ENCODE measurements at regions not wholly inside any gene's neighbourhood (a gene's known extent, or its start where the extent isn't known, plus 50 kb on each side); places are given as distances from the start of the nearest gene placed in this dataset.
A peak's percentile ranks its signal among the peaks of the same experiment; 100 is the strongest.
"Not testable (repeated sequence)": the region's sequence is repeated elsewhere in the genome, so short reads cannot be mapped to it uniquely, and the experiment has no call there.

GRCh38 chrX:106363214-106363613 is 195.1 kb downstream of the PWWP3B start:
- no peak for DNase-seq

GRCh38 chrX:106378616-106379015 is 210.5 kb downstream of the PWWP3B start:
- no peak for DNase-seq

- no peak for DNase-seq
These were observed 220.4 kb upstream of the RADX start for GRCh38 chrX:106391284-106391911.

- DNase-seq, result no peak
These were observed 219.4 kb upstream of the RADX start for GRCh38 chrX:106392346-106392745.

- no peak for DNase-seq
These were observed 213.8 kb upstream of the RADX start for GRCh38 chrX:106397788-106398538.

- no peak for DNase-seq
These were observed 209.7 kb upstream of the RADX start for GRCh38 chrX:106401965-106402559.

- no peak for DNase-seq
These were observed 207.3 kb upstream of the RADX start for GRCh38 chrX:106404512-106404911.

GRCh38 chrX:106415276-106415895 is 196.4 kb upstream of the RADX start:
- no peak for DNase-seq

- DNase-seq, result no peak
These were observed 175.1 kb upstream of the RADX start for GRCh38 chrX:106436691-106437090.

- DNase-seq, result no peak
These were observed 174.4 kb upstream of the RADX start for GRCh38 chrX:106437407-106437806.

- no peak for DNase-seq
These were observed 161.4 kb upstream of the RADX start for GRCh38 chrX:106450405-106450804.

- no peak for DNase-seq
These were observed 159.8 kb upstream of the RADX start for GRCh38 chrX:106451933-106452332.

- DNase-seq, result no peak
These were observed 156.8 kb upstream of the RADX start for GRCh38 chrX:106454991-106455390.

GRCh38 chrX:106457802-106458201 is 154.0 kb upstream of the RADX start:
- no peak for DNase-seq

GRCh38 chrX:106467422-106467821 is 144.4 kb upstream of the RADX start:
- DNase-seq, result no peak

- no peak for DNase-seq
These were observed 143.8 kb upstream of the RADX start for GRCh38 chrX:106467943-106468342.

- no peak for DNase-seq
These were observed 143.3 kb upstream of the RADX start for GRCh38 chrX:106468433-106468832.

GRCh38 chrX:106479920-106480319 is 131.9 kb upstream of the RADX start:
- no peak for DNase-seq

- peak; percentile 57 to 60 for DNase-seq
These were observed 130.4 kb upstream of the RADX start for GRCh38 chrX:106481341-106481740.

- peak in 1 of 2 donors; percentile 2 for DNase-seq
These were observed 127.5 kb upstream of the RADX start for GRCh38 chrX:106484233-106484632.

- not testable (repeated sequence) for DNase-seq
These were observed 118.5 kb upstream of the RADX start for GRCh38 chrX:106493210-106493816.

- DNase-seq, result no peak
These were observed 112.3 kb upstream of the RADX start for GRCh38 chrX:106499473-106499872.

GRCh38 chrX:106510713-106511403 is 100.9 kb upstream of the RADX start:
- DNase-seq, result no peak

Measured in stimulated activated CD4-positive, alpha-beta T cell treated with anti-CD3 and anti-CD28 coated beads, Interleukin-2, amount 100 ng/mL, for 48 hours (primary cell).